ENCODE measurements at regions not wholly inside any gene's neighbourhood (a gene's known extent, or its start where the extent isn't known, plus 50 kb on each side); places are given as distances from the start of the nearest gene placed in this dataset.
"Not testable (repeated sequence)": the region's sequence is repeated elsewhere in the genome, so short reads cannot be mapped to it uniquely, and the experiment has no call there.

GRCh38 chr6:112683106-112683505 is 336.0 kb downstream of the RFPL4B start:
- Histone ChIP-seq H3K4me3 (ENCODE audit: low read length) (no peak overlapping the region), H3K4me1 (ENCODE audit: low read length) (no peaks in the 10 kb centered on the region), H3K27me3 (ENCODE audit: low read length) (no peaks in the 10 kb centered on the region)

GRCh38 chr6:112683926-112684325 is 336.8 kb downstream of the RFPL4B start:
- Histone ChIP-seq H3K4me3 (ENCODE audit: low read length) (no peak overlapping the region), H4K20me1 (ENCODE audit: insufficient read depth, low read depth, low read length) (no peaks in the 10 kb centered on the region), H3K4me1 (ENCODE audit: low read length) (no peaks in the 10 kb centered on the region), H3K9me2 (replicated peaks; ENCODE audit: insufficient read depth, low read length) (no peaks in the 10 kb centered on the region), H3K4me2 (ENCODE audit: low read depth, low read length, poor library complexity, severe bottlenecking) (no peak overlapping the region), H3K27ac (ENCODE audit: low read length) (no peak overlapping the region), H3K27me3 (ENCODE audit: low read length) (no peaks in the 10 kb centered on the region), H3K9ac (ENCODE audit: low read length) (no peak overlapping the region), H2AFZ (ENCODE audit: low read length) (no peak overlapping the region), H3K9me3 (ENCODE audit: low read length) (no peaks in the 10 kb centered on the region), H3K79me2 (ENCODE audit: low read length) (no peaks in the 10 kb centered on the region), H3K36me3 (ENCODE audit: insufficient read depth, low read length) (no peaks in the 10 kb centered on the region)
- DNase-seq: no peak

More at GRCh38 chr6:112683106-112683505, 336.0 kb downstream of the RFPL4B start:
- Histone ChIP-seq H2AFZ (ENCODE audit: low read length) (no peak overlapping the region), H3K4me2 (ENCODE audit: low read depth, low read length, poor library complexity, severe bottlenecking) (no peak overlapping the region), H3K9ac (ENCODE audit: low read length) (no peak overlapping the region), H3K27ac (ENCODE audit: low read length) (no peak overlapping the region), H3K9me2 (replicated peaks; ENCODE audit: insufficient read depth, low read length) (no peaks in the 10 kb centered on the region), H4K20me1 (ENCODE audit: insufficient read depth, low read depth, low read length) (no peaks in the 10 kb centered on the region), H3K9me3 (ENCODE audit: low read length) (no peaks in the 10 kb centered on the region), H3K36me3 (ENCODE audit: insufficient read depth, low read length) (no peaks in the 10 kb centered on the region), H3K79me2 (ENCODE audit: low read length) (no peaks in the 10 kb centered on the region)
- no peak for DNase-seq

GRCh38 chr6:112685521-112686220 is 338.5 kb downstream of the RFPL4B start:
- H3K9me3 ChIP-seq (ENCODE audit: low read length); H3K36me3 ChIP-seq (ENCODE audit: insufficient read depth, low read length); H3K27me3 ChIP-seq (ENCODE audit: low read length); H3K4me2 ChIP-seq (ENCODE audit: low read depth, low read length, poor library complexity, severe bottlenecking); H3K4me3 ChIP-seq (ENCODE audit: low read length); H3K4me1 ChIP-seq (ENCODE audit: low read length); H4K20me1 ChIP-seq (ENCODE audit: insufficient read depth, low read depth, low read length); H3K27ac ChIP-seq (ENCODE audit: low read length); H3K9me2 ChIP-seq (replicated peaks; ENCODE audit: insufficient read depth, low read length); H3K9ac ChIP-seq (ENCODE audit: low read length); DNase-seq; H2AFZ ChIP-seq (ENCODE audit: low read length); H3K79me2 ChIP-seq (ENCODE audit: low read length): not testable (repeated sequence)

- DNase-seq; H3K4me2 ChIP-seq (ENCODE audit: low read depth, low read length, poor library complexity, severe bottlenecking); H3K4me1 ChIP-seq (ENCODE audit: low read length); H3K9me2 ChIP-seq (replicated peaks; ENCODE audit: insufficient read depth, low read length); H4K20me1 ChIP-seq (ENCODE audit: insufficient read depth, low read depth, low read length); H3K4me3 ChIP-seq (ENCODE audit: low read length); H3K79me2 ChIP-seq (ENCODE audit: low read length); H3K27me3 ChIP-seq (ENCODE audit: low read length); H3K36me3 ChIP-seq (ENCODE audit: insufficient read depth, low read length); H3K9ac ChIP-seq (ENCODE audit: low read length); H2AFZ ChIP-seq (ENCODE audit: low read length); H3K9me3 ChIP-seq (ENCODE audit: low read length); H3K27ac ChIP-seq (ENCODE audit: low read length): not testable (repeated sequence)
Observed at GRCh38 chr6:112688487-112689165, 341.5 kb downstream of the RFPL4B start.

GRCh38 chr6:112689183-112689858 is 342.2 kb downstream of the RFPL4B start:
- not testable (repeated sequence) for H3K4me2 ChIP-seq (ENCODE audit: low read depth, low read length, poor library complexity, severe bottlenecking); H3K9me3 ChIP-seq (ENCODE audit: low read length); H3K27ac ChIP-seq (ENCODE audit: low read length); H3K4me1 ChIP-seq (ENCODE audit: low read length); H3K36me3 ChIP-seq (ENCODE audit: insufficient read depth, low read length); H4K20me1 ChIP-seq (ENCODE audit: insufficient read depth, low read depth, low read length); H3K9ac ChIP-seq (ENCODE audit: low read length); DNase-seq; H3K9me2 ChIP-seq (replicated peaks; ENCODE audit: insufficient read depth, low read length); H3K4me3 ChIP-seq (ENCODE audit: low read length); H3K27me3 ChIP-seq (ENCODE audit: low read length); H2AFZ ChIP-seq (ENCODE audit: low read length); H3K79me2 ChIP-seq (ENCODE audit: low read length)

- no peaks in the 10 kb centered on the region for H3K9me2 ChIP-seq (replicated peaks; ENCODE audit: insufficient read depth, low read length)
- DNase-seq: no peak
- no peak overlapping the region for H3K4me3 ChIP-seq (ENCODE audit: low read length)
- no peaks in the 10 kb centered on the region for H4K20me1 ChIP-seq (ENCODE audit: insufficient read depth, low read depth, low read length)
- no peak overlapping the region for H3K27ac ChIP-seq (ENCODE audit: low read length)
- H2AFZ ChIP-seq (ENCODE audit: low read length): no peak overlapping the region
- no peaks in the 10 kb centered on the region for H3K36me3 ChIP-seq (ENCODE audit: insufficient read depth, low read length)
- no peak overlapping the region for H3K4me2 ChIP-seq (ENCODE audit: low read depth, low read length, poor library complexity, severe bottlenecking)
- no peak overlapping the region for H3K9ac ChIP-seq (ENCODE audit: low read length)
- no peaks in the 10 kb centered on the region for H3K9me3 ChIP-seq (ENCODE audit: low read length)
- H3K27me3 ChIP-seq (ENCODE audit: low read length): no peaks in the 10 kb centered on the region
- H3K4me1 ChIP-seq (ENCODE audit: low read length): no peaks in the 10 kb centered on the region
- H3K79me2 ChIP-seq (ENCODE audit: low read length): no peaks in the 10 kb centered on the region
Observed at GRCh38 chr6:112690497-112691202, 343.5 kb downstream of the RFPL4B start.

GRCh38 chr6:112691289-112691688 is 344.2 kb downstream of the RFPL4B start:
- Histone ChIP-seq H3K79me2 (ENCODE audit: low read length) (no peaks in the 10 kb centered on the region), H3K9ac (ENCODE audit: low read length) (no peak overlapping the region), H3K27ac (ENCODE audit: low read length) (no peak overlapping the region), H3K9me3 (ENCODE audit: low read length) (no peaks in the 10 kb centered on the region), H3K9me2 (replicated peaks; ENCODE audit: insufficient read depth, low read length) (no peaks in the 10 kb centered on the region), H3K4me3 (ENCODE audit: low read length) (no peak overlapping the region), H3K4me2 (ENCODE audit: low read depth, low read length, poor library complexity, severe bottlenecking) (no peak overlapping the region), H3K27me3 (ENCODE audit: low read length) (no peaks in the 10 kb centered on the region), H3K4me1 (ENCODE audit: low read length) (no peaks in the 10 kb centered on the region), H2AFZ (ENCODE audit: low read length) (no peak overlapping the region), H3K36me3 (ENCODE audit: insufficient read depth, low read length) (no peaks in the 10 kb centered on the region), H4K20me1 (ENCODE audit: insufficient read depth, low read depth, low read length) (no peaks in the 10 kb centered on the region)
- DNase-seq: no peak

GRCh38 chr6:112695001-112695400 is 347.9 kb downstream of the RFPL4B start:
- no peaks in the 10 kb centered on the region for H3K9me3 ChIP-seq (ENCODE audit: low read length)
- H3K4me3 ChIP-seq (ENCODE audit: low read length): no peak overlapping the region
- no peak for DNase-seq
- no peaks in the 10 kb centered on the region for H3K79me2 ChIP-seq (ENCODE audit: low read length)
- H3K9ac ChIP-seq (ENCODE audit: low read length): no peak overlapping the region
- H3K4me2 ChIP-seq (ENCODE audit: low read depth, low read length, poor library complexity, severe bottlenecking): no peak overlapping the region
- H3K27me3 ChIP-seq (ENCODE audit: low read length): no peaks in the 10 kb centered on the region
- H4K20me1 ChIP-seq (ENCODE audit: insufficient read depth, low read depth, low read length): no peaks in the 10 kb centered on the region
- no peaks in the 10 kb centered on the region for H3K36me3 ChIP-seq (ENCODE audit: insufficient read depth, low read length)
- no peak overlapping the region for H3K27ac ChIP-seq (ENCODE audit: low read length)
- no peak overlapping the region for H2AFZ ChIP-seq (ENCODE audit: low read length)
- peaks cover 10% of the 10 kb centered on the region for H3K4me1 ChIP-seq (ENCODE audit: low read length)
- H3K9me2 ChIP-seq (replicated peaks; ENCODE audit: insufficient read depth, low read length): no peaks in the 10 kb centered on the region

Measured in Karpas-422 (cell line).